BJ (cell line): ENCODE measurements at regions not wholly inside any gene's neighbourhood (a gene's known extent, or its start where the extent isn't known, plus 50 kb on each side); places are given as distances from the start of the nearest gene placed in this dataset.
"Not testable (repeated sequence)": the region's sequence is repeated elsewhere in the genome, so short reads cannot be mapped to it uniquely, and the experiment has no call there.

Experiments used
- CTCF ChIA-PET: fragments of 350-600 bp; formaldehyde crosslinking; extraction: SDS; loops from one replicate; lab custom pipeline; 2021; ENCODE audit warnings: antibody characterized with exemption, inconsistent platforms; lab: Yijun Ruan, JAX
- POLR2A ChIA-PET: fragments of 300-600 bp; sonication (Branson Sonifier 250); formaldehyde crosslinking; extraction: SDS; loops from one replicate; lab custom pipeline; 2021; ENCODE audit warnings: antibody characterized with exemption; lab: Charles Lee
- DNase-seq: peaks from one replicate; pipeline ENCODE4 v3.0.0-alpha.2; 2011; ENCODE audit warnings: low read depth
- H3K27me3 ChIP-seq: 2 replicates; pipeline ENCODE4 v1.6.0; 2011; ENCODE audit warnings: low read length; ENCODE audit not compliant: control insufficient read depth, insufficient read depth
- H3K36me3 ChIP-seq: 2 replicates; pipeline ENCODE4 v1.5.1; 2011; ENCODE audit warnings: low read length; ENCODE audit not compliant: control insufficient read depth, insufficient read depth
- H3K4me3 ChIP-seq: 2 replicates; pipeline ENCODE4 v1.5.1; 2011; ENCODE audit warnings: low read depth, mild to moderate bottlenecking, control low read depth, low read length
- TF ChIP-seq, protein P1 (sequence below): IDR thresholded peaks from 2 replicates; pipeline ENCODE4 v1.5.1; 2011; ENCODE audit warnings: low read depth, mild to moderate bottlenecking, control low read depth, inconsistent platforms, low read length, moderate library complexity; ENCODE audit not compliant: insufficient read depth

DNA sequence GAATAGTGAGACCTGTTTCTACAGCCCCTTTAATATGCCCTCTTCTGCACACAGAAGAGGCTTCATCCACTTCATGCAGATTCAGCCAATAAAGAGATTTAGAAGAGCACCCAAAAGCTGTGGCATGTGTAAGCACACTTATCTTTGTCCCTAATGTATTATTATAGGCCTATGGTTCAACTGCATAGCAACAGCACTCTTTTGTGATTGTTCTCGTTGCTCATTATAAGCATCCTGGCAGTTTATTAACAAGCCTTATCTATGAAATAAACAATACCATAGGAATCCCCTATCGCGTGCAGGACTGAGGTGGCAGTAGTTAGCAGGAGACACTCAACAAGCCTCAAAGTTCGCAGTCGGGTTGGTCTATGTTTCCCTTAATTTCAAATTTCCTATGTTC, 138.5 kb upstream of the BEND6 start:
- TF ChIP-seq, protein P1, sequence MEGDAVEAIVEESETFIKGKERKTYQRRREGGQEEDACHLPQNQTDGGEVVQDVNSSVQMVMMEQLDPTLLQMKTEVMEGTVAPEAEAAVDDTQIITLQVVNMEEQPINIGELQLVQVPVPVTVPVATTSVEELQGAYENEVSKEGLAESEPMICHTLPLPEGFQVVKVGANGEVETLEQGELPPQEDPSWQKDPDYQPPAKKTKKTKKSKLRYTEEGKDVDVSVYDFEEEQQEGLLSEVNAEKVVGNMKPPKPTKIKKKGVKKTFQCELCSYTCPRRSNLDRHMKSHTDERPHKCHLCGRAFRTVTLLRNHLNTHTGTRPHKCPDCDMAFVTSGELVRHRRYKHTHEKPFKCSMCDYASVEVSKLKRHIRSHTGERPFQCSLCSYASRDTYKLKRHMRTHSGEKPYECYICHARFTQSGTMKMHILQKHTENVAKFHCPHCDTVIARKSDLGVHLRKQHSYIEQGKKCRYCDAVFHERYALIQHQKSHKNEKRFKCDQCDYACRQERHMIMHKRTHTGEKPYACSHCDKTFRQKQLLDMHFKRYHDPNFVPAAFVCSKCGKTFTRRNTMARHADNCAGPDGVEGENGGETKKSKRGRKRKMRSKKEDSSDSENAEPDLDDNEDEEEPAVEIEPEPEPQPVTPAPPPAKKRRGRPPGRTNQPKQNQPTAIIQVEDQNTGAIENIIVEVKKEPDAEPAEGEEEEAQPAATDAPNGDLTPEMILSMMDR, result no peak
- H3K36me3 ChIP-seq, result peaks cover 2% of the 10 kb centered on the region; the same call in 1 of the 2 replicates
- no peaks in the 10 kb centered on the region for H3K27me3 ChIP-seq
- H3K4me3 ChIP-seq, result no peak overlapping the region
- DNase-seq, result no peak
- POLR2A ChIA-PET, result interaction anchor here (0.6 kb wide), 1 partner anchor 74 kb away, joined by 3 read pairs; no protein-coding TSS in a partner anchor
- CTCF ChIA-PET, result no interaction called here

DNA sequence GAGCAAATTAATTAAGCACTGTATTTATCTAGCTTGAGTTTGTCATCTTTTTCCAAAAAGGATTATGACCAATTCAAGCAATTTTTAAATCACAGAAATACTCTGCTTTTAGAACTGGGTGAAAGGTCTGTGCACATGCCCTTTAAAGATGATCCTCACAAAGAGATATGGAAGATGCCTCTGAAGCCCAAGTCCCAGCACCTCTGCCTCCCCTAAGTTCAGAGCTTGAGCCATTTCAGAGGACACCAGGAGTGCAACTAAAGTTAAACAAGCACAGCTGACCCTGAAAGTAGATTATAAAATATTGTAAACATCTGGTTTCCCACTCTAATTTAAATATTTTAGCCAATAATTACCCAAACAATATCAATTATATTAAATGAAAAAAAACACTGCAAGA, 139.5 kb upstream of the BEND6 start:
- Histone ChIP-seq H3K4me3 (no peak overlapping the region), H3K36me3 (peaks cover 2% of the 10 kb centered on the region; the same call in 1 of the 2 replicates), H3K27me3 (no peaks in the 10 kb centered on the region)
- ChIA-PET POLR2A (no interaction called here), CTCF (no interaction called here)
- TF ChIP-seq, protein P1, result no peak
- DNase-seq, result no peak

DNA sequence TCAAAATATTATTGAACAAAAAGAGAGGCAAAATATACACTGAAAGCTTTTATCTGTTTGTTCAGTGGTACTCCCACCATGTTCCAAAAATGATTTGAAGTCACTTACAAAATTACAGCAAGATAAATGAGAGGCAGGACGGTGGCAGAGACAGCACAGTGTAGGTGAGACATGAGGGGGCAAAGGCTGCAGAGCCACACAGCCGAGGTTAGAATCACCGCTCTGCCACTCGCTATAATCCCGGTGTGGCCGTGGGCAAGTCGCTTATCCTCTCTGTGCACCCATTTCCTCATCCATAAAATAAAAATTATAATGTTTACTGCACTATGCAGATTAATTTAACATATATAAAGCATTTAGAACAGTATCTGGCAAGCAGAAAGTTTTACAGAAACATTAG, 140.1 kb upstream of the BEND6 start:
- Histone ChIP-seq H3K27me3 (no peaks in the 10 kb centered on the region), H3K4me3 (no peak overlapping the region), H3K36me3 (peaks cover 2% of the 10 kb centered on the region; the same call in 1 of the 2 replicates)
- POLR2A ChIA-PET, result interaction anchor here (0.6 kb wide), 1 partner anchor 11 kb away, joined by 3 read pairs; no protein-coding TSS in a partner anchor
- CTCF ChIA-PET, result interaction anchor here (1.2 kb wide), 1 partner anchor 8 kb away, joined by 3 read pairs; no protein-coding TSS in a partner anchor
- DNase-seq, result no peak
- TF ChIP-seq, protein P1, result no peak

DNA sequence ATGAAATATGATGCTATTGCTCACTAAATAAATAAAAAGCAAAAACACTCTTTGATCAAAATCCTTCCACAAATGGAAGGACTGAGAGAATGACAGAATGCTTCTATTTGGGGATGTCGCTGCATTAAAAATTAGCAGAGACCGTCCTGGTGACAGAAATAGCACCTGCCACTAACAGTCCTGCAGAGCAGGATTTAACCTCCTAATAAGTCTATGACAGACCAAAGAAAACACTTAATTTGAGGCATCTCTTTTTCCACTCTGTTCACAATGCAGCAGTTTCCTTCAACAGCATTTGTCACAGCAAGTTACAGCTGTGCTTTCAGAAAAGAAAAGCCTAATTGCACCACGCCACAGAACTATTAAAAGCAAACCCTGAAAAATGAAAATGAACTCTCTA, 140.6 kb upstream of the BEND6 start:
- no peak overlapping the region for H3K4me3 ChIP-seq
- CTCF ChIA-PET, result interaction anchor here (1.2 kb wide), 1 partner anchor 9 kb away, joined by 3 read pairs; no protein-coding TSS in a partner anchor

DNA sequence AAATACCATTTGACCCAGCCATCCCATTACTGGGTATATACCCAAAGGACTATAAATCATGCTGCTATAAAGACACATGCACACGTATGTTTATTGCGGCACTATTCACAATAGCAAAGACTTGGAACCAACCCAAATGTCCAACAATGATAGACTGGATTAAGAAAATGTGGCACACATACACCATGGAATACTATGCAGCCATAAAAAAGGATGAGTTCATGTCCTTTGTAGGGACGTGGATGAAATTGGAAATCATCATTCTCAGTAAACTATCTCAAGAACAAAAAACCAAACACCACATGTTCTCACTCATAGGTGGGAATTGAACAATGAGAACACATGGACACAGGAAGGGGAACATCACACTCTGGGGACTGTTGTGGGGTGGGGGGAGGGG, 142.1 kb upstream of the BEND6 start:
- POLR2A ChIA-PET, H3K4me3 ChIP-seq, DNase-seq, H3K36me3 ChIP-seq, H3K27me3 ChIP-seq, CTCF ChIA-PET: not testable (repeated sequence)

More for the DNA sequence above, 140.6 kb upstream of the BEND6 start:
- POLR2A ChIA-PET, result no interaction called here
- peaks cover 2% of the 10 kb centered on the region; the same call in 1 of the 2 replicates for H3K36me3 ChIP-seq
- no peak for DNase-seq
- H3K27me3 ChIP-seq, result no peaks in the 10 kb centered on the region
- TF ChIP-seq, protein P1, result no peak

DNA sequence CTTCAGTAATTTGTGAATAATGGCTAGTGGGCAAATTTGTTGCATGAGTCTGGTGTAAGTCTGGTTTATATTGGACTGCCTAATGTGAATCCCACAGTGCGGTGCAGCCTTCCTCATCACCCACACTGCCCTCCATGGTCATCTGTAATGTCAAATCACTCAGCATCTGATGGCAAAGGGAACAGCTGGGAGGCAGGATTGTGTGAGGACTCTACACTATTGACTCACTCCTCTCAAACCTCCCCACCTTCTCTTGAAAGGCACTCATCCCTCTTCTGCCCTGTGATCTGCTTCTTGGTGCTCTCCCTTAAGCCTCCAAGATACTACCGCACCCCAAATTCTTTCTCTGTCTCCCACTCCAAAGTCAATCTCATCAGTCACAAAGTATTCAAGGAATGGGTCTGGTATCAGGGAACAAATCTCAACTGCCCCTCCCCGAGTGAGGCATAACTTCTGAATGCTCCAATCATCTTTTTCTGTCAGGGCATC, 146.0 kb upstream of the BEND6 start:
- Histone ChIP-seq H3K36me3 (no peaks in the 10 kb centered on the region), H3K4me3 (no peak overlapping the region), H3K27me3 (no peaks in the 10 kb centered on the region)
- CTCF ChIA-PET, result interaction anchor here (1.2 kb wide), 2 partner anchors 10 to 96 kb away, joined by 3 read pairs; no protein-coding TSS in a partner anchor
- DNase-seq, result no peak
- TF ChIP-seq, protein P1, result no peak
- POLR2A ChIA-PET, result no interaction called here
